ENCODE measurements at regions not wholly inside any gene's neighbourhood (a gene's known extent, or its start where the extent isn't known, plus 50 kb on each side); places are given as distances from the start of the nearest gene placed in this dataset.
"Not testable (repeated sequence)": the region's sequence is repeated elsewhere in the genome, so short reads cannot be mapped to it uniquely, and the experiment has no call there.

DNA sequence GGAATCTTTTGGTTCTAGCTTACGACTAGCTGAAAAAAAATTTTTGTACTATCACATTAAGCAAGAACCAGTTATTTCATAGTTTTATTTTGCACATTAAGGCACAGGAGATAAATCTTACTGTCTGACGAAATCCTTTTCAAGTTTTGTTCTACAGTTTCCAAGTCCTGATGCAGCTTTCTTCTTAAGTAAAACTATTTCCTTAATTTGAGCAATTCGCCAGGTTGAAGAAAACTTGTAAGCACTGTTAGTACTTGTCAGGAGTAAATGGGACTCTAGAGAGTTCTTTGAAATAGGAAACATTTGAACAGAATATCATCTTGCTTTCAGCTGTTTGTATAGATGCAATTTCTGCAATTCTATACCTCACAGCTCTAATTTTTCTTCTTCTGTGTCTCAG lies 318.8 kb upstream of the ELAVL2 start:
- no peak for ATAC-seq (ENCODE audit: insufficient read depth, low FRiP score)
- H3K4me3 ChIP-seq: no peak overlapping the region
- H3K9me3 ChIP-seq (ENCODE audit: control insufficient read depth in 4 of 4, insufficient read depth in 3 of 4, low read length in 3 of 4): no peaks in the 10 kb centered on the region
- no peak overlapping the region for H3K27ac ChIP-seq (ENCODE audit: low read depth in 1 of 2, low read length in 1 of 2)
- no peak for DNase-seq
- H3K4me1 ChIP-seq (ENCODE audit: control insufficient read depth in 5 of 5, insufficient read depth in 5 of 5, low read length in 5 of 5): no peaks in the 10 kb centered on the region
- TF ChIP-seq, protein P1, sequence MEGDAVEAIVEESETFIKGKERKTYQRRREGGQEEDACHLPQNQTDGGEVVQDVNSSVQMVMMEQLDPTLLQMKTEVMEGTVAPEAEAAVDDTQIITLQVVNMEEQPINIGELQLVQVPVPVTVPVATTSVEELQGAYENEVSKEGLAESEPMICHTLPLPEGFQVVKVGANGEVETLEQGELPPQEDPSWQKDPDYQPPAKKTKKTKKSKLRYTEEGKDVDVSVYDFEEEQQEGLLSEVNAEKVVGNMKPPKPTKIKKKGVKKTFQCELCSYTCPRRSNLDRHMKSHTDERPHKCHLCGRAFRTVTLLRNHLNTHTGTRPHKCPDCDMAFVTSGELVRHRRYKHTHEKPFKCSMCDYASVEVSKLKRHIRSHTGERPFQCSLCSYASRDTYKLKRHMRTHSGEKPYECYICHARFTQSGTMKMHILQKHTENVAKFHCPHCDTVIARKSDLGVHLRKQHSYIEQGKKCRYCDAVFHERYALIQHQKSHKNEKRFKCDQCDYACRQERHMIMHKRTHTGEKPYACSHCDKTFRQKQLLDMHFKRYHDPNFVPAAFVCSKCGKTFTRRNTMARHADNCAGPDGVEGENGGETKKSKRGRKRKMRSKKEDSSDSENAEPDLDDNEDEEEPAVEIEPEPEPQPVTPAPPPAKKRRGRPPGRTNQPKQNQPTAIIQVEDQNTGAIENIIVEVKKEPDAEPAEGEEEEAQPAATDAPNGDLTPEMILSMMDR (IDR thresholded peaks at IDR 0.05; ENCODE audit: control extremely low read depth, extremely low read depth): no peak
- no peaks in the 10 kb centered on the region for H3K27me3 ChIP-seq (ENCODE audit: control insufficient read depth in 3 of 3, insufficient read depth in 3 of 3, low read length in 2 of 3)
- H3K9ac ChIP-seq (ENCODE audit: insufficient read depth in 1 of 2, low read length in 2 of 2): no peak overlapping the region
- no peaks in the 10 kb centered on the region for H3K36me3 ChIP-seq (ENCODE audit: control insufficient read depth in 4 of 4, insufficient read depth in 4 of 4, low read length in 4 of 4)
- WGBS, 2 donors: 75 to 84% methylated on average over 3 of the region's 3 CpGs

DNA sequence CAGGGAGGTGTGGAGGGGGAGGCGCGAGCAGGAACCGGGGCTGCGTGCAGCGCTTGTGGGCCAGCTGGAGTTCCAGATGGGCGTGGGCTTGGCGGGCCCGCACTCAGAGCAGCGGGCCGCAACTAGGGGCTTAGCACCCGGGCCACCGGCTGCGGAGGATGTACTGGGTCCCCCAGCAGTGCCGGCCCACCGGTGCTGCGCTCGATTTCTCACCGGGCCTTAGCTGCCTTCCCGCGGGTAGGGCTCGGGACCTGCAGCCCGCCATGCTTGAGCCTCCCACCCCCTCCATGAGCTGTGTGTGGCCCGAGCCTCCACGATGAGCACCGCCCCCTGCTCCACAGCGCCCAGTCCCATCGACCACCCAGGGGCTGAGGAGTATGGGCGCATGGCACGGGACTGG lies 309.0 kb upstream of the ELAVL2 start:
- not testable (repeated sequence) for ATAC-seq (ENCODE audit: insufficient read depth, low FRiP score); H3K9me3 ChIP-seq (ENCODE audit: control insufficient read depth in 4 of 4, insufficient read depth in 3 of 4, low read length in 3 of 4); H3K36me3 ChIP-seq (ENCODE audit: control insufficient read depth in 4 of 4, insufficient read depth in 4 of 4, low read length in 4 of 4); H3K9ac ChIP-seq (ENCODE audit: insufficient read depth in 1 of 2, low read length in 2 of 2); DNase-seq; H3K27ac ChIP-seq (ENCODE audit: low read depth in 1 of 2, low read length in 1 of 2); H3K4me3 ChIP-seq; H3K27me3 ChIP-seq (ENCODE audit: control insufficient read depth in 3 of 3, insufficient read depth in 3 of 3, low read length in 2 of 3); H3K4me1 ChIP-seq (ENCODE audit: control insufficient read depth in 5 of 5, insufficient read depth in 5 of 5, low read length in 5 of 5)
- 97 to 99% methylated on average over 28 to 29 of the region's 29 CpGs for WGBS, 2 donors

DNA sequence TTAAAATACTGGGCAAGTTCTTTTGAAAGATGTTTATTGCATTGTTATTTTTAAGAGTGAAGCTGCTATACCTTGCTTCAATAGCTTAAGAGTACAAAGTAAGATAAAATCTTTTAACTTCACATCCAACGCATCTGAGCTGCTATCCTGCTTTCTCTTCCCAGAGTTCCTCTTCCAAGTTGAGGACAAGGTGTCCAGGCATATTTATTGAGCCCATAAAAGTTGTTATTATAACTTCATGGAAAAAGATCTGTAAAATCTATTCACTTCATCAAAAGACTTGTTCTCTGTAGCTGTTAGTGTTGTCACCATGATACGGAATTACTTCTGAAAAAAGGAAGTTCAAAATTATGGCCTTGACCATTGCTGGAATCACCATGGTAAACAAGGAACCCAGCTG lies 306.2 kb upstream of the ELAVL2 start:
- H3K4me1 ChIP-seq (ENCODE audit: control insufficient read depth in 5 of 5, insufficient read depth in 5 of 5, low read length in 5 of 5): no peaks in the 10 kb centered on the region
- ATAC-seq (ENCODE audit: insufficient read depth, low FRiP score): no peak
- 53 to 83% methylated on average over 2 of the region's 2 CpGs for WGBS, 2 donors

DNA sequence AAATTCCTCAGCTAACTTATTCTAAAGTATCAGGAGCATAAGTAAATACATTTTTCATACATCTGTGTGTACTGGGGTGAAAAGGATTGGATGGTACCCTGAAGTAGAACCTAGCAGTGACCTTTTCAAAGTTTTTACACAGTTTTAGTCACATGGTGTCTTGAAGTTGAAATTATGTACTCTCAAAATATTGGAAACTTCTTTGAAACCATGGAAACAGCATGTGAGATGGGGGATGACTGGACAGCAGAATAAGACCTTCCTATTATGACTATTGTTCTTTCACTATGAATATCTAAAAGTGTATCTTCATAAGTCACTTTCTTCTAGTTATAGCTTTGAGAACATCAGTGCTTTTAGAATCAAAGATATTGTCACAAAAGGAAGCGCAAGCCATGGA lies 301.5 kb upstream of the ELAVL2 start:
- H3K36me3 ChIP-seq (ENCODE audit: control insufficient read depth in 4 of 4, insufficient read depth in 4 of 4, low read length in 4 of 4): no peaks in the 10 kb centered on the region

More for the DNA sequence above, 306.2 kb upstream of the ELAVL2 start:
- H3K27me3 ChIP-seq (ENCODE audit: control insufficient read depth in 3 of 3, insufficient read depth in 3 of 3, low read length in 2 of 3): no peaks in the 10 kb centered on the region
- no peaks in the 10 kb centered on the region for H3K36me3 ChIP-seq (ENCODE audit: control insufficient read depth in 4 of 4, insufficient read depth in 4 of 4, low read length in 4 of 4)
- no peak overlapping the region for H3K27ac ChIP-seq (ENCODE audit: low read depth in 1 of 2, low read length in 1 of 2)
- no peak for DNase-seq
- no peak overlapping the region for H3K4me3 ChIP-seq
- peaks cover 0 to 9% (median 1%) of the 10 kb centered on the region in 4 donors for H3K9me3 ChIP-seq (ENCODE audit: control insufficient read depth in 4 of 4, insufficient read depth in 3 of 4, low read length in 3 of 4)
- TF ChIP-seq, protein P1 (IDR thresholded peaks at IDR 0.05; ENCODE audit: control extremely low read depth, extremely low read depth): no peak
- H3K9ac ChIP-seq (ENCODE audit: insufficient read depth in 1 of 2, low read length in 2 of 2): no peak overlapping the region

More for the DNA sequence above, 301.5 kb upstream of the ELAVL2 start:
- Histone ChIP-seq H3K27ac (ENCODE audit: low read depth in 1 of 2, low read length in 1 of 2) (no peak overlapping the region), H3K9ac (ENCODE audit: insufficient read depth in 1 of 2, low read length in 2 of 2) (no peak overlapping the region), H3K27me3 (ENCODE audit: control insufficient read depth in 3 of 3, insufficient read depth in 3 of 3, low read length in 2 of 3) (no peaks in the 10 kb centered on the region), H3K9me3 (ENCODE audit: control insufficient read depth in 4 of 4, insufficient read depth in 3 of 4, low read length in 3 of 4) (peaks cover 0 to 2% (median 0%) of the 10 kb centered on the region in 4 donors), H3K4me1 (ENCODE audit: control insufficient read depth in 5 of 5, insufficient read depth in 5 of 5, low read length in 5 of 5) (no peaks in the 10 kb centered on the region), H3K4me3 (no peak overlapping the region)
- ATAC-seq (ENCODE audit: insufficient read depth, low FRiP score) (no peak), DNase-seq (no peak)
- TF ChIP-seq, protein P1 (IDR thresholded peaks at IDR 0.05; ENCODE audit: control extremely low read depth, extremely low read depth): no peak
- WGBS, 2 donors: 77 to 84% methylated on average over 1 of the region's 1 CpG

Measured in lung (tissue), 11 donors.